GM19468 (cell line): ENCODE measurements at regions not wholly inside any gene's neighbourhood (a gene's known extent, or its start where the extent isn't known, plus 50 kb on each side); places are given as distances from the start of the nearest gene placed in this dataset.
"Not testable (repeated sequence)": the region's sequence is repeated elsewhere in the genome, so short reads cannot be mapped to it uniquely, and the experiment has no call there.

ENCODE experiments used
- ATAC-seq: cut with Tn5 transposase; IDR thresholded peaks from one replicate; pipeline ENCODE4 v1.9.1; 2021; ENCODE audit warnings: mild to moderate bottlenecking, moderate library complexity, moderate number of reproducible peaks; ENCODE audit not compliant: unreplicated experiment; ENCODE audit errors: extremely low read depth

DNA sequence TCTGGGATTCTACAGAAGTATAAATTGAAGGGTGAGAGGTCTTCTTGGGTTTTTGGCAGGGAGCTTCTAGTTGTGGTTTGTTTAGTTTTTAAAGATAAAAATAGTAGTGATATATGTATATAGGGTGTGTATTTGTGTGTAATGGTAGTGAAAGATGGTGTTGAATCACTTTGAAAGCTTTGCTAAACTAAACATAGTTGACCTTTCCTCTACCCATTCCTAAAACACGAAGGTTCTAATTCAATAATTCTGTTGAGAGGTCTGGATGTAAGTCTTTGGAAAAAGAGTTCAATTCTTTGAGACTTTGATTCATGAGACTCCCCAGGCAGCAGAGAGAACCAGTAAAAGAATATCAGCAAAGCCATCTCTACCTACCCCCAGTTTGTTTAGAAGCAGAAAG, 247.9 kb upstream of the DUSP10 start:
- ATAC-seq: no peak

- ATAC-seq: no peak
Measured at GRCh38 chr1:221988829-221989228, 246.9 kb upstream of the DUSP10 start.

- no peak for ATAC-seq
Measured at GRCh38 chr1:221987860-221988520, 246.1 kb upstream of the DUSP10 start.

- no peak for ATAC-seq
Measured at GRCh38 chr1:221983444-221983843, 241.6 kb upstream of the DUSP10 start.

- no peak for ATAC-seq
Measured at GRCh38 chr1:221981461-221981860, 239.6 kb upstream of the DUSP10 start.

DNA sequence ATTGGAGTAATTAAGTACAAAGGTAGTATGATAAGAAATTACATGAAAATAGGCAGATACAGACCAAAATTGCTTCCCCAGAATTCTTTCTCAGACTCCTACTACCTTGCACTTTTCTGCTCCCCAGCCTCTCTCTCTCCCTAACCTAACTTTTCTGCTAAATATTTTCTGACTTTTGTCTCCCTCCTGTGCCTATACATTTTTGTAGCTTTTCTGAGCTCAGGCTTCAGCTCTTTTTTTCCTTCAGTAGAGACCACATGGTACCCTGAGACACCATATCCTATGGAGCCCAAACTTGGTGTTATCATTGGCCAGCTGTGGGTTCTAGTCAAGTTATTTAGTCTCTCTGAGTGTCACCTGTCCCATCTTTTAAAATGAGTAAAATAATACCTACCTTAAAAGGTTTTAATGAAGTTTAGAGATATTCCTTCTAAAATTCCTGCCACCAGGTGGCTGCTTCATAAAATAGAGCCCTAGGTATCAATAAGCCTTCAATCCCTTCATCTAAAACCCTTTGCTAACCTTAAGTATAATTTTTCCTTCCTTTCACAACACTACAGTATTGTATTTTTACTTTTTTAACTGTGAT, 237.6 kb upstream of the DUSP10 start:
- no peak for ATAC-seq

- ATAC-seq: not testable (repeated sequence)
Measured at GRCh38 chr1:221978631-221979334, 236.9 kb upstream of the DUSP10 start.

- ATAC-seq: not testable (repeated sequence)
Measured at GRCh38 chr1:221973787-221974186, 231.9 kb upstream of the DUSP10 start.

GRCh38 chr1:221972276-221973235, 230.7 kb upstream of the DUSP10 start:
- ATAC-seq: no peak

GRCh38 chr1:221971035-221971434, 229.1 kb upstream of the DUSP10 start:
- not testable (repeated sequence) for ATAC-seq

DNA sequence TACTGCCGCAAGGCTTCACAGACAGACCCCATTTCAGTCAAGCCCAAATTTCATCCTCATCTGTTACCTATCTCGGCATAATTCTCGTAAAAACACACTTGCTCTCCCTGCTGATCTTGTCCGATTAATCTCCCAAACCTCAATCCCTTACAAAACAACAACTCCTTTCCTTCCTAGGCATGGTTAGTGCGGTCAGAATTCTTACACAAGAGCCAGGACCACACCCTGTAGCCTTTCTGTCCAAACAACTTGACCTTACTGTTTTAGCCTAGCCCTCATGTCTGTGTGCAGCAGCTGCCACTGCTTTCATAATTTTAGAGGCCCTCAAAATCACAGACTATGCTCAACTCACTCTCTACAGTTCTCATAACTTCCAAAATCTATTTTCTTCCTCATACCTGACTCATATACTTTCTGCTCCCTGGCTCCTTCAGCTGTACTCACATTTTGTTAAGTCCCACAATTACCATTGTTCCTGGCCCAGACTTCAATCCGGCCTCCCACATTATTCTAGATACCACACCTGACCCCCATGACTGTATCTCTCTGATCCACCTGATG, 227.5 kb upstream of the DUSP10 start:
- not testable (repeated sequence) for ATAC-seq

GRCh38 chr1:221967538-221967937, 225.6 kb upstream of the DUSP10 start:
- not testable (repeated sequence) for ATAC-seq

- ATAC-seq: not testable (repeated sequence)
Measured at GRCh38 chr1:221966888-221967287, 225.0 kb upstream of the DUSP10 start.

GRCh38 chr1:221965891-221966290, 224.0 kb upstream of the DUSP10 start:
- not testable (repeated sequence) for ATAC-seq

GRCh38 chr1:221965252-221965651, 223.4 kb upstream of the DUSP10 start:
- no peak for ATAC-seq

DNA sequence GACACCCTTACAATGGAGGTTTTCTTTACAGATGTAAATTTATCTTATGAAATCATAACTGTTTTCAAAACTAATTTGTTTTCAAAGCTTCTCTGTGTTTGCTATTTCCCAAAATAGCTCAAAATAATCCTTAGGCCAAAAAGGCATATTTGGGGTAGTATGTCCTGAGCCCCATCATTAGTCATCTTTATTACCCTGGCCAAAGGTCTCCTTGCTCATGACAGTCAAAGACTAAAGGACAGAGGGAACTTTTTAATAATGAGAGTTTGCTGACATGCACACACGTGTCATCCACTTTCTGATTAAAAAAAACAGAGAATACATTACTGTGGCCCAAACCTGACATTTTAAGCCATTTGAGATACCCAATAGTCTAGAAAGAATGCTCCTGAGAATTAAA, 221.9 kb upstream of the DUSP10 start:
- no peak for ATAC-seq

- ATAC-seq: no peak
Measured at GRCh38 chr1:221962385-221962784, 220.5 kb upstream of the DUSP10 start.

- peak; percentile 93 for ATAC-seq
Measured at GRCh38 chr1:221961532-221962292, 219.8 kb upstream of the DUSP10 start.

GRCh38 chr1:221958161-221958562, 216.3 kb upstream of the DUSP10 start:
- not testable (repeated sequence) for ATAC-seq
